Lower lobe of right lung (tissue), 2 donors: ENCODE measurements at regions not wholly inside any gene's neighbourhood (a gene's known extent, or its start where the extent isn't known, plus 50 kb on each side); places are given as distances from the start of the nearest gene placed in this dataset.

Experiments
- ATAC-seq, 2 donors: fragments of 200-7000 bp; cut with Tn5 transposase; one replicate each; pipeline ENCODE4 v1.9.1; 2020 to 2022; ENCODE audit warnings: mild to moderate bottlenecking in 2 of 2, moderate library complexity in 2 of 2
- DNase-seq: peaks from one replicate; pipeline ENCODE4 v3.0.0-alpha.2; 2020
- H3K27ac ChIP-seq: fragments of 200-600 bp; one replicate; pipeline ENCODE4 v1.8.0; 2022
- H3K27me3 ChIP-seq: fragments of 200-600 bp; one replicate; pipeline ENCODE4 v1.8.0; 2022; ENCODE audit warnings: low read depth
- H3K36me3 ChIP-seq: fragments of 200-600 bp; one replicate; pipeline ENCODE4 v1.8.0; 2022; ENCODE audit warnings: mild to moderate bottlenecking
- H3K4me1 ChIP-seq: fragments of 200-600 bp; one replicate; pipeline ENCODE4 v1.8.0; 2022
- H3K4me3 ChIP-seq: fragments of 200-600 bp; one replicate; pipeline ENCODE4 v1.8.0; 2022; ENCODE audit warnings: mild to moderate bottlenecking
- H3K9me3 ChIP-seq: fragments of 200-600 bp; one replicate; pipeline ENCODE4 v1.8.0; 2022
- intact Hi-C: fragments of 100-400 bp; cut with DNase I; formaldehyde crosslinking; loops from one replicate; pipeline ENCODE4 v1.11.0; 2022
- TF ChIP-seq, protein P1 (sequence below): fragments of 200-600 bp; IDR thresholded peaks from one replicate; pipeline ENCODE4 v1.8.0; 2022; ENCODE audit warnings: antibody characterized with exemption, mild to moderate bottlenecking
- donor health status: DM: no; HTN: yes; CAD: no; lungs with severe emphysema.

DNA sequence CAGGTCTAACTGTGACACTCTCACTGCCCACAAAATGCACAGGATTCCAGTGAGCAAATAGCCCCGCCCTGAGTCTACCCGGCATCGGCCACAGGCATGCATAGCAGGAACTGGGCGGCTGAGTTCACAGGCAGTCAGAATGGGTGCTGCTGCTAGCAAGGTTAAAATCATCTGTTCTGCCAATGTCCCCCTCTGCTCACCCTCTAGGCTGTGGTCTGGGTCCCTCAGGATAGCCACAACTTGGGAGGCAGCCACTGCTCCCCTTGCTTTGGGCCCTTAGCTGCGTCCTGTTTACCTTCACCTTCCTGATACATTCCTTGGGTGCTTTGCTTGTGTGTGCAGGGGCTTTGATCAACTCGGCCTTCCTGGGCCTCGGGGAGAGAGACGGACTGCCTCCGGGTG lies 232.9 kb upstream of the RGMA start:
- ATAC-seq, result peak; percentile 90 to 94
- H3K4me1 ChIP-seq, result no peaks in the 10 kb centered on the region
- TF ChIP-seq, protein P1, sequence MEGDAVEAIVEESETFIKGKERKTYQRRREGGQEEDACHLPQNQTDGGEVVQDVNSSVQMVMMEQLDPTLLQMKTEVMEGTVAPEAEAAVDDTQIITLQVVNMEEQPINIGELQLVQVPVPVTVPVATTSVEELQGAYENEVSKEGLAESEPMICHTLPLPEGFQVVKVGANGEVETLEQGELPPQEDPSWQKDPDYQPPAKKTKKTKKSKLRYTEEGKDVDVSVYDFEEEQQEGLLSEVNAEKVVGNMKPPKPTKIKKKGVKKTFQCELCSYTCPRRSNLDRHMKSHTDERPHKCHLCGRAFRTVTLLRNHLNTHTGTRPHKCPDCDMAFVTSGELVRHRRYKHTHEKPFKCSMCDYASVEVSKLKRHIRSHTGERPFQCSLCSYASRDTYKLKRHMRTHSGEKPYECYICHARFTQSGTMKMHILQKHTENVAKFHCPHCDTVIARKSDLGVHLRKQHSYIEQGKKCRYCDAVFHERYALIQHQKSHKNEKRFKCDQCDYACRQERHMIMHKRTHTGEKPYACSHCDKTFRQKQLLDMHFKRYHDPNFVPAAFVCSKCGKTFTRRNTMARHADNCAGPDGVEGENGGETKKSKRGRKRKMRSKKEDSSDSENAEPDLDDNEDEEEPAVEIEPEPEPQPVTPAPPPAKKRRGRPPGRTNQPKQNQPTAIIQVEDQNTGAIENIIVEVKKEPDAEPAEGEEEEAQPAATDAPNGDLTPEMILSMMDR, result no peak
- DNase-seq, result peak; percentile 63
- H3K27me3 ChIP-seq, result peaks cover 3% of the 10 kb centered on the region
- H3K27ac ChIP-seq, result no peak overlapping the region
- intact Hi-C loops, result no loop called here
- no peaks in the 10 kb centered on the region for H3K36me3 ChIP-seq
- H3K4me3 ChIP-seq, result no peak overlapping the region
- H3K9me3 ChIP-seq, result no peaks in the 10 kb centered on the region

DNA sequence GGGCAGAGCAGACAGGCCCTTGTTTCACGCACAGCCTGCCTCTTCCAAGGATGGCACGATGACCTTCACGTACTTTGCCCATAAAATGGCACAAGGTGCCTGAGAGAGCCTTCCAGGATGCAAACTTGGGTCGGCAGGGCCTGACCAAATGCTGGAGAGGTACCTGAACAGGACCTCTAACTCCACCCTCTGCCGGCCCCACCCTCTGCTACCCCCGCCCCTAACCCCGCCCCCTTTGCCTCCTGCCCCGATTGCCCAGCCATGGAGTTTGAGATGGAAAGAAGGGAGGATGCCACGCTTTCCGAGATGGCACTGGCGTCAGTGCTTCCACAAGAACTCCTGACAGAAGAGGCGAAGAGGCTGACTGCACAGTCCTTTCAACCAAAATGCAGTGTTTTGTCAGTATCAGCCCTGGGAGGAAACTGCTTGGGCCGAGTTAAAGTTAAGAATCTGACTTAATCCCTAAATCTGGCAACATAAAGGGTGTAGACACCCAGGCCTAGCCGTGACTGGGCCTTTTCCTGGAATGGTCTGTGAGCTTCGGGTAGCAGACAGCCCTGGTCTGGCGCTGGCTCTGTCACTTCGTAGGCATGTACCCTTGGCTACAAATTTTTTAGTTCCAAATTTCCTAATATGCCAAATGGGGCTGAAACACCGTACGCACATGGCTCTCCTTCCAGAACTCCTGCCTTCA lies 230.3 kb upstream of the RGMA start:
- Histone ChIP-seq H3K4me3 (no peak overlapping the region), H3K4me1 (no peaks in the 10 kb centered on the region), H3K36me3 (no peaks in the 10 kb centered on the region), H3K27me3 (peaks cover 3% of the 10 kb centered on the region), H3K27ac (no peak overlapping the region), H3K9me3 (no peaks in the 10 kb centered on the region)
- intact Hi-C loops, result no loop called here
- DNase-seq (no peak), ATAC-seq (no peak)
- TF ChIP-seq, protein P1, result no peak

DNA sequence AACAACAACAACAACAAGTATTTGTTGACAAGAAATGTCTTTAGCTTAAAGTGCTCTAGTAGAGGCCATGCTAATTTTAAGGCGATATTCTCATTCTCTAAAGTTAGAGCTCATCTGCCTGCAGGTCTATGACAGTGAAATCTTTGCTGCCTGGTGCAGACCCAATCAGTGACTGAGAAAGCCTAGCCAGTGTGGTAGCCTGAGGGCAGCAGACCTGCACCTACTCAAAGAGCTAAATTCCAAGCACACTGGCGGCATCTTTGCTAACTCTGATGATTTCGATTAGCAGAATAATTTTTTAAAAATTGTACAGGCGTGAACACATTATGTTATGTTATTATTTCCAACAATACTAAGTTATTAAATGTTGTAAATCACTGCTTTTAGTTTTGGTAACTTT lies 228.8 kb upstream of the RGMA start:
- Histone ChIP-seq H3K9me3 (no peaks in the 10 kb centered on the region), H3K4me1 (no peaks in the 10 kb centered on the region), H3K27me3 (peaks cover 3% of the 10 kb centered on the region), H3K36me3 (no peaks in the 10 kb centered on the region), H3K27ac (no peak overlapping the region), H3K4me3 (no peak overlapping the region)
- intact Hi-C loops, result no loop called here
- TF ChIP-seq, protein P1, result no peak
- DNase-seq, result no peak
- ATAC-seq, result no peak

DNA sequence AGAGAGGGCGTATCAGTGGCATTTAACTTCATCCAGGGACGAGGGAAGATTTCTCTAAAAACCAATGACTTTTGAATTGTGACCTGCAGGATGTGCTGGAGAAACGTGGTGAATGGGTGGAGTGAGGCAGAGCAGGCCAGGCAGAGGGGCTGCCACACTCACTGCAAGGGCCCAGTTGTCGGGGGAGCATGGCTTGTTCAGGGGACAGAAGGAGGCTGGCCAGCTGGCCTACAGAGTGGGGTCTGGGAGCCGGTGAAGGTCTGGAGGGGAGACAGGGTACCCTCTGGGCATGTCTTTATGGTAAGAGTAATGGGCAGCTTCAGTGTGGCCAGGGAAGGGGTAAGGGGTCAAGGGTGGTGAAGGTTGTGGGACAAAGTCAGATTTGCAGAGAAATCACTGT lies 225.2 kb upstream of the RGMA start:
- no peaks in the 10 kb centered on the region for H3K36me3 ChIP-seq
- ATAC-seq (no peak), DNase-seq (no peak)
- H3K27ac ChIP-seq, result no peak overlapping the region
- no peaks in the 10 kb centered on the region for H3K9me3 ChIP-seq
- H3K4me1 ChIP-seq, result no peaks in the 10 kb centered on the region
- intact Hi-C loops, result no loop called here
- no peak overlapping the region for H3K4me3 ChIP-seq
- TF ChIP-seq, protein P1, result no peak
- peaks cover 3% of the 10 kb centered on the region for H3K27me3 ChIP-seq

DNA sequence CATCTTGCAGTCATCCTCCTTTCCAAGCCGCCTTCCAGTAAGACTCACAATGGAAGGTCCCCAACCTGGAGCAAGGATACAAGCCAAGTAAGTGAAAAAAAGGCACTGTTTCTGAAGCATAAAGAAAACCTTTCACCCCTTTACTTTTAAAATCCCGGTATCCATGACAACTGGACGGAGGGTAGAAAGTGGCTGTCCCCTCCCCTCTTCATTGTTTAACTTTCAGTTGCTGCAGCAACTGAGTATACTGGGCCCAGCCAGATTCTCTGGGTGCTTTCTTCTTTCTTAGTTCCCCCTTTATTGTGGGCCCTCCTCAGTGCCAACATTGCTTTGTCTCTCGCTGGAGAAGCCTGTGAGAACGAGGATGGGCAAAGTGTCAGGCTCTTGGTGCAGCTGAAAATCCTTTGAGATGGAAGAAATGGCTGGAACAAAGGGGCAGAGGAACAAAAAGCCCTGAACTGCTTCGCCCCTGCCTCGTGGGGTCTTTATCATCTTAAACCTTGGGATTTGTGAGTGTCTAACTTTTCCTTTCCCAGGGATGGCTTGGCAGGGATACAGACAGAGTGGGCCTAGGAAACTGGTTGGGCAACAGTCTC lies 224.0 kb upstream of the RGMA start:
- Histone ChIP-seq H3K27ac (no peak overlapping the region), H3K9me3 (no peaks in the 10 kb centered on the region), H3K27me3 (peaks cover 3% of the 10 kb centered on the region), H3K4me1 (no peaks in the 10 kb centered on the region), H3K4me3 (no peak overlapping the region), H3K36me3 (no peaks in the 10 kb centered on the region)
- TF ChIP-seq, protein P1, result no peak
- intact Hi-C loops, result no loop called here
- DNase-seq, result no peak
- no peak for ATAC-seq
